OCI-LY1 (cell line): ENCODE measurements at regions not wholly inside any gene's neighbourhood (a gene's known extent, or its start where the extent isn't known, plus 50 kb on each side); places are given as distances from the start of the nearest gene placed in this dataset.

Experiments
- EZH2 ChIP-seq: fragments of 200-600 bp; sonication (generic), shearing (Covaris generic); IDR thresholded peaks from 2 replicates; pipeline ENCODE4 v1.8.0; 2017; ENCODE audit warnings: borderline replicate concordance, mixed run types, mild to moderate bottlenecking, antibody characterized with exemption, low read length, moderate library complexity, mixed read lengths
- TF ChIP-seq, protein P1 (sequence below): fragments of 200-600 bp; sonication (generic), shearing (Covaris generic); IDR thresholded peaks from 2 replicates; pipeline ENCODE4 v1.5.1; 2017; ENCODE audit warnings: mild to moderate bottlenecking, antibody characterized with exemption, low read length, moderate library complexity, mixed read lengths

DNA sequence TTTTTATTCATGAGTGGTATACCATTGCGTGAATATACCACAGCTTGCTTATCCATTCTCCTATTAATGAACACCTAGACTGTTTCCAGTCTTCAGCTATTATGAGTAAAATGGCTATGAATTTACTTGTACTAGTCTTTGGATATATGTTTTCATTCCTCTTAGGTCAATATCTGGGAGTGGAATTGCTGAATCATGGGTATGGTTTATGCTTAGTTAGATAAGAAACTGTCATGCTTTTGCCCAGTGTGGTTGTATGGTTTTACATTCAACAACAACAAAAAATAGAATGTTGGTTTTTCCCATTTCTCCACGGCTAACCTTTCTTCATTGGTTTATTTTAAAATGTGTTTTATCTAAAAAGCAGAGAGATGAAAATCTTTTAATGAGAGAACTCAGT, 308.3 kb downstream of the PHF14 start:
- TF ChIP-seq, protein P1, sequence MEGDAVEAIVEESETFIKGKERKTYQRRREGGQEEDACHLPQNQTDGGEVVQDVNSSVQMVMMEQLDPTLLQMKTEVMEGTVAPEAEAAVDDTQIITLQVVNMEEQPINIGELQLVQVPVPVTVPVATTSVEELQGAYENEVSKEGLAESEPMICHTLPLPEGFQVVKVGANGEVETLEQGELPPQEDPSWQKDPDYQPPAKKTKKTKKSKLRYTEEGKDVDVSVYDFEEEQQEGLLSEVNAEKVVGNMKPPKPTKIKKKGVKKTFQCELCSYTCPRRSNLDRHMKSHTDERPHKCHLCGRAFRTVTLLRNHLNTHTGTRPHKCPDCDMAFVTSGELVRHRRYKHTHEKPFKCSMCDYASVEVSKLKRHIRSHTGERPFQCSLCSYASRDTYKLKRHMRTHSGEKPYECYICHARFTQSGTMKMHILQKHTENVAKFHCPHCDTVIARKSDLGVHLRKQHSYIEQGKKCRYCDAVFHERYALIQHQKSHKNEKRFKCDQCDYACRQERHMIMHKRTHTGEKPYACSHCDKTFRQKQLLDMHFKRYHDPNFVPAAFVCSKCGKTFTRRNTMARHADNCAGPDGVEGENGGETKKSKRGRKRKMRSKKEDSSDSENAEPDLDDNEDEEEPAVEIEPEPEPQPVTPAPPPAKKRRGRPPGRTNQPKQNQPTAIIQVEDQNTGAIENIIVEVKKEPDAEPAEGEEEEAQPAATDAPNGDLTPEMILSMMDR: no peak
- no peak for TF ChIP-seq EZH2
